Neural progenitor cell (in vitro differentiated cells): ENCODE measurements at regions not wholly inside any gene's neighbourhood (a gene's known extent, or its start where the extent isn't known, plus 50 kb on each side); places are given as distances from the start of the nearest gene placed in this dataset.

Source experiments
- DNase-seq: peaks from one replicate; pipeline ENCODE4 v3.0.0-alpha.2; 2016; ENCODE audit warnings: low spot score
- H2AFZ ChIP-seq: fragments of 200-600 bp; sonication (generic); replicated peaks from 2 replicates; pipeline ENCODE4 v1.6.1; 2016; ENCODE audit warnings: antibody characterized with exemption
- H3F3A ChIP-seq: fragments of 200-600 bp; sonication (generic); 2 replicates; pipeline ENCODE4 v1.6.1; 2016; ENCODE audit warnings: antibody characterized with exemption, low read depth
- H3K27ac ChIP-seq: fragments of 200-600 bp; sonication (generic); 2 replicates; pipeline ENCODE4 v1.5.1; 2016; ENCODE audit warnings: mild to moderate bottlenecking
- H3K27me3 ChIP-seq: fragments of 200-600 bp; sonication (generic); 2 replicates; pipeline ENCODE4 v1.6.1; 2016; ENCODE audit warnings: mild to moderate bottlenecking, moderate library complexity
- H3K36me3 ChIP-seq: fragments of 200-600 bp; sonication (generic); 2 replicates; pipeline ENCODE4 v1.5.1; 2016
- H3K4me1 ChIP-seq: fragments of 200-600 bp; sonication (generic); 2 replicates; pipeline ENCODE4 v1.6.1; 2016; ENCODE audit warnings: mixed run types
- H3K4me2 ChIP-seq: fragments of 200-600 bp; sonication (generic); 2 replicates; pipeline ENCODE4 v1.6.1; 2016
- H3K4me3 ChIP-seq: fragments of 200-600 bp; sonication (generic); 2 replicates; pipeline ENCODE4 v1.5.1; 2016
- H3K79me2 ChIP-seq: fragments of 200-600 bp; sonication (generic); 2 replicates; pipeline ENCODE4 v1.6.1; 2016; ENCODE audit warnings: low read depth
- H3K9ac ChIP-seq: fragments of 200-600 bp; sonication (generic); 2 replicates; pipeline ENCODE4 v1.6.1; 2016
- H3K9me3 ChIP-seq: fragments of 200-600 bp; sonication (generic); 2 replicates; pipeline ENCODE4 v1.5.1; 2016; ENCODE audit warnings: low read depth
- H4K20me1 ChIP-seq: fragments of 200-600 bp; sonication (generic); 2 replicates; pipeline ENCODE4 v1.6.1; 2016; ENCODE audit warnings: low read depth
- H3K27ac Mint-ChIP-seq: 3 replicates; pipeline ENCODE4 v1.8.0; 2021; ENCODE audit warnings: mixed read lengths
- H3K27me3 Mint-ChIP-seq: 2 replicates; pipeline ENCODE4 v1.8.0; 2022; ENCODE audit warnings: low read depth, mild to moderate bottlenecking, inconsistent platforms, moderate library complexity, mixed read lengths; ENCODE audit not compliant: insufficient read depth
- H3K36me3 Mint-ChIP-seq: 3 replicates; pipeline ENCODE4 v1.8.0; 2021; ENCODE audit warnings: mixed read lengths
- H3K4me1 Mint-ChIP-seq: 3 replicates; pipeline ENCODE4 v1.8.0; 2021; ENCODE audit warnings: mixed read lengths
- H3K4me3 Mint-ChIP-seq: 3 replicates; pipeline ENCODE4 v1.8.0; 2021; ENCODE audit warnings: mild to moderate bottlenecking, moderate library complexity, mixed read lengths
- H3K9me3 Mint-ChIP-seq: 3 replicates; pipeline ENCODE4 v1.8.0; 2020; ENCODE audit warnings: mixed read lengths
- EZH2 ChIP-seq: fragments of 200-600 bp; sonication (generic); IDR thresholded peaks from 2 replicates; pipeline ENCODE4 v1.6.1; 2017; ENCODE audit warnings: antibody characterized with exemption, mild to moderate bottlenecking, moderate library complexity
- EZH2phosphoT487 ChIP-seq: fragments of 200-600 bp; sonication (generic); IDR thresholded peaks from 2 replicates; pipeline ENCODE4 v1.6.1; 2017; ENCODE audit warnings: antibody characterized with exemption
- TF ChIP-seq, protein P1 (sequence below): fragments of 200-600 bp; sonication (generic); IDR thresholded peaks from 2 replicates; pipeline ENCODE4 v1.5.1; 2017; ENCODE audit warnings: antibody characterized with exemption, mild to moderate bottlenecking

DNA sequence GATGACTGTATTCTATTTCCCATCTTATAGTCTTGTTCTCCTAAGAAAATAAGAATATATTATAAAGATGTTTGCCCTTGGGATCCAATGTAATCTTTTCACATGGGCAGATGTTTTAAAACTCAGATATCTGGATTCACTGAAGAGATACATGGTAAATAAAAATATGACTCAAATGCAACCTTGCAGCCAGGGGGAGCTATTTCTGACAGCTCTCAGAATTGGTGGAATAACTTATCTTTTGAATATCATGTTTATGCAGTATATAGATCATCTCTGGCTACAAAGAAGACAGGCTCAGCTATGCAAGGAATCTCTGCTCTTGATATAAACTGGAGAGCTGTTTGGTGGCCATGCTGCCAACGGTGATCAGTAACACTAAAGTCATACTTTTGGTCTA is 274.7 kb downstream of the GLUD2 start:
- DNase-seq = no peak

DNA sequence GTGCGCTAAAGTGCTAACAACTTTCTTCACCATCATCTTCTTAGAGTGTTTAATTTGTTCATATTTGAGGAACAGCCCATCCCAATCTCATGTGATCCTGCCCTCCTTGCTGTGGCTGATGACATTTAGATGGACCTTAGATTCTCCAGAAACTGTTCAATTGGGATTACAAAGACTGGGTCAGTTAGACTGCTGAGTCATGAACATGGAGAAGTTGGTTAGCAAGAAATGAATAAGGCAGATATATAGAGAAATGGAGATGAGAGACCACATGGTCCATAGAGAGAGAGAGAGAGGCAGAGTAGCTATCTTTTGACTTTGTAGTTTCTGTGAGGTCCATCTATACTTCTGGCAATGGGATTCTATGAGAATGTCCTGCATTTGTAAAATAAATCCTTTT is 275.9 kb downstream of the GLUD2 start:
- TF ChIP-seq EZH2 (no peak), EZH2phosphoT487 (no peak)
- TF ChIP-seq, protein P1, sequence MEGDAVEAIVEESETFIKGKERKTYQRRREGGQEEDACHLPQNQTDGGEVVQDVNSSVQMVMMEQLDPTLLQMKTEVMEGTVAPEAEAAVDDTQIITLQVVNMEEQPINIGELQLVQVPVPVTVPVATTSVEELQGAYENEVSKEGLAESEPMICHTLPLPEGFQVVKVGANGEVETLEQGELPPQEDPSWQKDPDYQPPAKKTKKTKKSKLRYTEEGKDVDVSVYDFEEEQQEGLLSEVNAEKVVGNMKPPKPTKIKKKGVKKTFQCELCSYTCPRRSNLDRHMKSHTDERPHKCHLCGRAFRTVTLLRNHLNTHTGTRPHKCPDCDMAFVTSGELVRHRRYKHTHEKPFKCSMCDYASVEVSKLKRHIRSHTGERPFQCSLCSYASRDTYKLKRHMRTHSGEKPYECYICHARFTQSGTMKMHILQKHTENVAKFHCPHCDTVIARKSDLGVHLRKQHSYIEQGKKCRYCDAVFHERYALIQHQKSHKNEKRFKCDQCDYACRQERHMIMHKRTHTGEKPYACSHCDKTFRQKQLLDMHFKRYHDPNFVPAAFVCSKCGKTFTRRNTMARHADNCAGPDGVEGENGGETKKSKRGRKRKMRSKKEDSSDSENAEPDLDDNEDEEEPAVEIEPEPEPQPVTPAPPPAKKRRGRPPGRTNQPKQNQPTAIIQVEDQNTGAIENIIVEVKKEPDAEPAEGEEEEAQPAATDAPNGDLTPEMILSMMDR = no peak
- Mint-ChIP-seq H3K4me1 (no peaks in the 10 kb centered on the region), H3K27me3 (no peaks in the 10 kb centered on the region), H3K27ac (no peak overlapping the region), H3K9me3 (peaks cover 3% of the 10 kb centered on the region), H3K36me3 (no peaks in the 10 kb centered on the region), H3K4me3 (no peak overlapping the region)
- no peaks in the 10 kb centered on the region for H3K79me2 ChIP-seq
- H3K4me3 ChIP-seq = no peak overlapping the region
- H3K27ac ChIP-seq = no peak overlapping the region
- no peaks in the 10 kb centered on the region for H3K27me3 ChIP-seq
- H3K4me1 ChIP-seq = peaks cover 5% of the 10 kb centered on the region
- no peaks in the 10 kb centered on the region for H4K20me1 ChIP-seq
- DNase-seq = no peak
- H2AFZ ChIP-seq = no peak overlapping the region
- no peak overlapping the region for H3K4me2 ChIP-seq
- H3F3A ChIP-seq = no peaks in the 10 kb centered on the region
- H3K9ac ChIP-seq = no peak overlapping the region
- H3K36me3 ChIP-seq = no peaks in the 10 kb centered on the region
- H3K9me3 ChIP-seq = no peaks in the 10 kb centered on the region

More for the DNA sequence above, 274.7 kb downstream of the GLUD2 start:
- H4K20me1 ChIP-seq = no peaks in the 10 kb centered on the region
- no peaks in the 10 kb centered on the region for H3K36me3 ChIP-seq
- no peaks in the 10 kb centered on the region for H3K36me3 Mint-ChIP-seq
- H3K4me2 ChIP-seq = no peak overlapping the region
- no peak overlapping the region for H2AFZ ChIP-seq
- no peaks in the 10 kb centered on the region for H3K9me3 ChIP-seq
- H3K9me3 Mint-ChIP-seq = peaks cover 3% of the 10 kb centered on the region
- H3F3A ChIP-seq = no peaks in the 10 kb centered on the region
- H3K9ac ChIP-seq = no peak overlapping the region
- no peaks in the 10 kb centered on the region for H3K27me3 ChIP-seq
- no peak overlapping the region for H3K4me3 ChIP-seq
- H3K79me2 ChIP-seq = no peaks in the 10 kb centered on the region
- H3K4me3 Mint-ChIP-seq = no peak overlapping the region
- no peak overlapping the region for H3K27ac Mint-ChIP-seq
- no peaks in the 10 kb centered on the region for H3K4me1 Mint-ChIP-seq
- H3K27me3 Mint-ChIP-seq = no peaks in the 10 kb centered on the region
- TF ChIP-seq EZH2 (no peak), EZH2phosphoT487 (no peak)
- TF ChIP-seq, protein P1 = no peak
- H3K27ac ChIP-seq = no peak overlapping the region
- H3K4me1 ChIP-seq = peaks cover 5% of the 10 kb centered on the region

DNA sequence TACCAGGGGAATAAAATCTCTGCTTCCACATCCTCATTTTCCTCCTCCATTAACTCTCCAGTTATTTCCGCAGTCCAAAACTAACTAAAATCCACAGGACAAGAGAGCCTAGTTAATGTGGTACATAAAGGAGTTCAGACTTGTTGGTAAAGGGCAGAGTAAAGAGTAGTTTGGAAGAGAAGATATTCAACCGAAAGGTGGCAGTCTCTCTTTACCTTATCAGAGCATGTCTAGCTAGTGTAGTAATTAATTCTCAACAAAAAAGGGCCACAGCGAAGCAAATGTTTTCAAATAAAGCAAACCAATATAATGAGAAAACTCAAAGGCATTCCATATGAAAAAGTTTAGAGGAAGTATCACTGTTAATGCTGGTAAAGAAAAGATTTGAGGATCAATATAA is 286.5 kb downstream of the GLUD2 start:
- Mint-ChIP-seq H3K9me3 (peaks cover 2% of the 10 kb centered on the region), H3K27ac (no peak overlapping the region), H3K4me3 (no peak overlapping the region), H3K4me1 (no peaks in the 10 kb centered on the region), H3K36me3 (no peaks in the 10 kb centered on the region), H3K27me3 (peaks cover 3% of the 10 kb centered on the region)
- Histone ChIP-seq H3K4me1 (no peaks in the 10 kb centered on the region), H3F3A (no peaks in the 10 kb centered on the region), H4K20me1 (no peaks in the 10 kb centered on the region), H3K27me3 (no peaks in the 10 kb centered on the region), H3K9me3 (no peaks in the 10 kb centered on the region), H3K4me2 (no peak overlapping the region), H3K27ac (no peak overlapping the region), H3K4me3 (no peak overlapping the region), H2AFZ (no peak overlapping the region), H3K9ac (no peak overlapping the region), H3K79me2 (no peaks in the 10 kb centered on the region), H3K36me3 (no peaks in the 10 kb centered on the region)
- DNase-seq = peak; percentile 3
- TF ChIP-seq EZH2 (no peak), EZH2phosphoT487 (no peak)
- TF ChIP-seq, protein P1 = peak; percentile 47
